NT2/D1 (cell line): ENCODE measurements at regions not wholly inside any gene's neighbourhood (a gene's known extent, or its start where the extent isn't known, plus 50 kb on each side); places are given as distances from the start of the nearest gene placed in this dataset.

Source experiments
- SUZ12 ChIP-seq: IDR thresholded peaks from 2 replicates; pipeline ENCODE4 v1.6.1; 2011; ENCODE audit not compliant: insufficient read length, insufficient read depth; ENCODE audit errors: extremely low read depth
- YY1 ChIP-seq: IDR thresholded peaks from 2 replicates; pipeline ENCODE4 v1.6.1; 2011; ENCODE audit not compliant: insufficient read length, insufficient read depth
- ZNF274 ChIP-seq: IDR thresholded peaks from 2 replicates; pipeline ENCODE4 v1.6.1; 2011; ENCODE audit warnings: mild to moderate bottlenecking, low read depth, low read length

DNA sequence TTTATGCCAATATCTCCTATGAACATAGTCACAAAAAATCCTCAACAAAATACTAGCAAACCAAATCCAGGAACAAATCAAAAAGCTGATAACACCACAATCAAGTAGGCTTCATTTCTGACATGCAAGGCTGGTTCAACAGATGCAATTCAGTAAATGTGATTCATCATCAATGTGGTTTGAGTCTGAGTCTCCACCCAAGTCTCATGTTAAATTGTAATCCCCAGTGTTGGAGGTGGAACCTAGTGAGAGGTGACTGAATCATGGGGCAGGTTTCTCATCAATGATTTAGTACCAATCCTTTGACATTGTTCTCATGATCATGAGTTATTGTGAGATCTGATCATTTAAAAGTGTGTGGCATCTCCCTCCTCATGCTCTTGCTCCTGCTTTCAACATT, 1072.7 kb downstream of the NR2F1-AS1 start:
- TF ChIP-seq YY1 (no peak), ZNF274 (no peak), SUZ12 (no peak)
